ENCODE measurements at regions not wholly inside any gene's neighbourhood (a gene's known extent, or its start where the extent isn't known, plus 50 kb on each side); places are given as distances from the start of the nearest gene placed in this dataset.

GRCh38 chr18:3360211-3360610 lies 89.8 kb upstream of the TGIF1 start:
- DNase-seq: no peak

- no peak for DNase-seq
These were observed 82.4 kb upstream of the TGIF1 start for GRCh38 chr18:3367491-3368091.

GRCh38 chr18:3368193-3368592 lies 81.8 kb upstream of the TGIF1 start:
- DNase-seq: peak; percentile 5 to 22 (median 9)

GRCh38 chr18:3379685-3380084 lies 70.3 kb upstream of the TGIF1 start:
- DNase-seq: no peak

- peak; percentile 19 to 66 (median 52) for DNase-seq
These were observed 69.5 kb upstream of the TGIF1 start for GRCh38 chr18:3380384-3380961.

GRCh38 chr18:3383381-3383915 lies 66.5 kb upstream of the TGIF1 start:
- DNase-seq: no peak

GRCh38 chr18:3384664-3385563 lies 65.1 kb upstream of the TGIF1 start:
- no peak for DNase-seq

GRCh38 chr18:3388323-3388722 lies 61.6 kb upstream of the TGIF1 start:
- DNase-seq: no peak

GRCh38 chr18:3388980-3389379 lies 61.0 kb upstream of the TGIF1 start:
- no peak for DNase-seq

- no peak for DNase-seq
These were observed 60.0 kb upstream of the TGIF1 start for GRCh38 chr18:3389977-3390376.

GRCh38 chr18:3391704-3392466 lies 58.1 kb upstream of the TGIF1 start:
- no peak for DNase-seq

GRCh38 chr18:3392467-3392855 lies 57.5 kb upstream of the TGIF1 start:
- no peak for DNase-seq

GRCh38 chr18:3394648-3395047 lies 55.3 kb upstream of the TGIF1 start:
- no peak for DNase-seq

GRCh38 chr18:3395466-3395865 lies 54.5 kb upstream of the TGIF1 start:
- DNase-seq: no peak

- DNase-seq: no peak
These were observed 52.8 kb upstream of the TGIF1 start for GRCh38 chr18:3397031-3397750.

- DNase-seq: no peak
These were observed 52.2 kb upstream of the TGIF1 start for GRCh38 chr18:3397786-3398185.
